ENCODE measurements at regions not wholly inside any gene's neighbourhood (a gene's known extent, or its start where the extent isn't known, plus 50 kb on each side); places are given as distances from the start of the nearest gene placed in this dataset.

- H3K4me2 ChIP-seq, result no peak overlapping the region
- H3K9me3 ChIP-seq, result no peaks in the 10 kb centered on the region
- H3K4me3 ChIP-seq, result no peak overlapping the region
- WGBS (ENCODE audit: missing lambda C conversion rate), result 74% methylated on average over 1 of the region's 1 CpG
- no peak for ATAC-seq
- no peak for FAIRE-seq
- CTCF ChIA-PET, result no interaction called here
- POLR2A ChIA-PET, result no interaction called here
- H3K4me1 ChIP-seq, result no peaks in the 10 kb centered on the region
- DNase-seq (ENCODE audit: low read depth in 1 of 2, low spot score in 1 of 2), result no peak
- H3K27ac ChIP-seq, result no peak overlapping the region
- TF ChIP-seq ESRRA (IDR thresholded peaks at IDR 0.05; ENCODE audit: borderline replicate concordance, low read length) (no peak), HMGXB4 (CRISPR knock-in tag; IDR thresholded peaks at IDR 0.05; ENCODE audit: borderline replicate concordance) (no peak)
Measured at GRCh38 chr18:28884304-28884703, 707.4 kb upstream of the CDH2 start.

- POLR2A ChIA-PET, result no interaction called here
- no peak for FAIRE-seq
Measured at GRCh38 chr18:28880856-28881255, 703.9 kb upstream of the CDH2 start.

GRCh38 chr18:28875059-28875458 is 698.1 kb upstream of the CDH2 start:
- no peak overlapping the region for H3K4me3 ChIP-seq
- no peaks in the 10 kb centered on the region for H3K4me1 ChIP-seq
- no peak for ATAC-seq
- H3K9me3 ChIP-seq, result no peaks in the 10 kb centered on the region
- H3K27ac ChIP-seq, result no peak overlapping the region
- ChIA-PET POLR2A (no interaction called here), CTCF (no interaction called here)
- TF ChIP-seq POLR2AphosphoS2 (conservative IDR thresholded peaks at IDR 0.05; ENCODE audit: low read length) (no peak), ATOH8 (CRISPR knock-in tag; IDR thresholded peaks at IDR 0.05; ENCODE audit: low read depth) (no peak), FOSL2 (IDR thresholded peaks at IDR 0.05) (no peak), FOSL2 (CRISPR knock-in tag; IDR thresholded peaks at IDR 0.05) (no peak), CBX8 (IDR thresholded peaks at IDR 0.05) (no peak), ZNF302 (CRISPR knock-in tag; IDR thresholded peaks at IDR 0.05) (no peak), TFCP2L1 (CRISPR knock-in tag; IDR thresholded peaks at IDR 0.05) (no peak), MAZ (IDR thresholded peaks at IDR 0.05; ENCODE audit: borderline replicate concordance, low read depth, low read length) (no peak), NR3C1 (IDR thresholded peaks at IDR 0.05) (no peak), GATA3 (IDR thresholded peaks at IDR 0.05; ENCODE audit: borderline replicate concordance) (no peak), HMGXB4 (CRISPR knock-in tag; IDR thresholded peaks at IDR 0.05; ENCODE audit: borderline replicate concordance) (no peak), RFX5 (IDR thresholded peaks at IDR 0.05) (no peak), EHMT2 (IDR thresholded peaks at IDR 0.05; ENCODE audit: low read depth) (no peak), ZC3H11A (IDR thresholded peaks at IDR 0.05) (no peak), FOXS1 (CRISPR knock-in tag; IDR thresholded peaks at IDR 0.05) (no peak), SREBF2 (IDR thresholded peaks at IDR 0.05) (no peak), NFE2L2 (conservative IDR thresholded peaks at IDR 0.05; ENCODE audit: low read length) (no peak)
- DNase-seq (ENCODE audit: low read depth in 1 of 2, low spot score in 1 of 2), result no peak
- FAIRE-seq, result no peak
- WGBS (ENCODE audit: missing lambda C conversion rate), result 42% methylated on average over 1 of the region's 1 CpG
- no peak overlapping the region for H3K4me2 ChIP-seq

More at GRCh38 chr18:28880856-28881255, 703.9 kb upstream of the CDH2 start:
- WGBS (ENCODE audit: missing lambda C conversion rate), result 55% methylated on average over 4 of the region's 4 CpGs
- Histone ChIP-seq H3K9me3 (no peaks in the 10 kb centered on the region), H3K27ac (no peak overlapping the region), H3K4me3 (no peak overlapping the region), H3K4me2 (no peak overlapping the region), H3K4me1 (no peaks in the 10 kb centered on the region)
- TF ChIP-seq EP300 (IDR thresholded peaks at IDR 0.05), result no peak
- no peak for TF ChIP-seq PHF8 (IDR thresholded peaks at IDR 0.05; ENCODE audit: borderline replicate concordance, low read depth)
- TF ChIP-seq ZC3H11A (IDR thresholded peaks at IDR 0.05), result no peak
- no peak for TF ChIP-seq EHMT2 (IDR thresholded peaks at IDR 0.05; ENCODE audit: low read depth)
- TF ChIP-seq ZSCAN20 (CRISPR knock-in tag; IDR thresholded peaks at IDR 0.05), result no peak
- TF ChIP-seq E2F6 (IDR thresholded peaks at IDR 0.05; ENCODE audit: borderline replicate concordance, low read depth), result no peak
- DNase-seq (ENCODE audit: low read depth in 1 of 2, low spot score in 1 of 2), result no peak
- no peak for ATAC-seq
- CTCF ChIA-PET, result no interaction called here
